ENCODE measurements at regions not wholly inside any gene's neighbourhood (a gene's known extent, or its start where the extent isn't known, plus 50 kb on each side); places are given as distances from the start of the nearest gene placed in this dataset.
"Not testable (repeated sequence)": the region's sequence is repeated elsewhere in the genome, so short reads cannot be mapped to it uniquely, and the experiment has no call there.

- no peak for DNase-seq (ENCODE audit: low read depth)
Measured at GRCh38 chr7:130849604-130850003, 115.6 kb upstream of the KLF14 start.

DNA sequence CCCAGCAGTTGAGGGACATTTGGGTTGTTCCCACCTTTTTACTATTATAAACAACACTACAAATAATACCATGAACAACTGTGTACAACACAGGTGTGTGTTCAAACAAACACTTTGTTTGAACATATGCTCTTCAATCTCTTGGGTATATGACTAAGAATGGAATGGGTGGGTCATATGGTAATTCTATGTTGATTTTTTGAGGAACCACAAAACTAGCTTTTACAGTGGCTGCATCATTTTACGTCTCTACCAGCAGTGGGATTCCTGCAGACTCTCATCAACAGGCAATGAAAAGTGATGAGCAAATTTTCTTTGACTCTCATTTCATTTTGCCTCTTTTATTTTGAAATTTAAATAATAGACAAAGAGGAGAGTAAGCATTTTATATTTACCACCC is 116.9 kb upstream of the KLF14 start:
- no peak for DNase-seq (ENCODE audit: low read depth)

- DNase-seq (ENCODE audit: low read depth) = no peak
Measured at GRCh38 chr7:130852867-130853266, 118.9 kb upstream of the KLF14 start.

- DNase-seq (ENCODE audit: low read depth) = peak; percentile 81
Measured at GRCh38 chr7:130853503-130854279, 119.7 kb upstream of the KLF14 start.

- no peak for DNase-seq (ENCODE audit: low read depth)
Measured at GRCh38 chr7:130854481-130854880, 120.5 kb upstream of the KLF14 start.

- no peak for DNase-seq (ENCODE audit: low read depth)
Measured at GRCh38 chr7:130856866-130857265, 122.9 kb upstream of the KLF14 start.

- DNase-seq (ENCODE audit: low read depth) = not testable (repeated sequence)
Measured at GRCh38 chr7:130860832-130861231, 126.8 kb upstream of the KLF14 start.

DNA sequence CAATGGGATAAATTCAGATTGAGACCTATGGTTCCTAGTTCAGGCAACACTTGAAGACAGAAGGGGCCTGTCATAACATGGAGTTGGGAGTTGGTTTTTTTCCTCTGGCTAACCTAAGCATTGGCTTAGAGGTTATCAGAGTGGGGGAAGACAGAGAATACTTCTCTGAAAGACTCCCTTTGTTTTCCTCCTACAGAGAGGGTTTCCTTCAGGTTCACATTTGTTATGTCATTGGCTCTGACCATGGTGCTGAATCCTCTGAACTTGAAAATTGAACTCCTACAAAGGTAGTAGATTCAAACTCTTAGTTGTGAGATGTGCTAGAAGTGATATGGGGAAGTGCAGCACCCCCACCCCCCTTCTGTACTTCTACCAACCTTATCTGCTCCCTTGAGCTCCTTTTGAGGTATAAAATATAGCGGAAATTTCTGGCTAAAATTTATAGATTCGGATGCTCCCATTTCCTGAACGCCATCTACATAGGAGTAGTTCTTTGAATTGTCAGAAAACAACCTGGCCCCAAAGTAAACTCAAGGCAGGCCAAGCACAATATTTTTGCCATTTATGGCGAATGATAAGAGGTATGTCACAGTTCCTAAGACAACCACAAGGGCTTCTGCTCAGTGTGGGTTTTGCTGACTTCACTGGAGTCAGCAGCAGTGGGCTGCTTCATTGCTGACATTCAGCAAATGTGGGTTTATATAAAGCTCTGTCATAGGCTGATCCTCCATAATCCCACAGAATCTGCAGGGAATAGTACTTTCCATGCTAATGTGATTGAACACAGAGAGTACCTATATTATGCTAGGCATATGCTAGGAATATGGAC is 131.6 kb upstream of the KLF14 start:
- DNase-seq (ENCODE audit: low read depth) = no peak

DNA sequence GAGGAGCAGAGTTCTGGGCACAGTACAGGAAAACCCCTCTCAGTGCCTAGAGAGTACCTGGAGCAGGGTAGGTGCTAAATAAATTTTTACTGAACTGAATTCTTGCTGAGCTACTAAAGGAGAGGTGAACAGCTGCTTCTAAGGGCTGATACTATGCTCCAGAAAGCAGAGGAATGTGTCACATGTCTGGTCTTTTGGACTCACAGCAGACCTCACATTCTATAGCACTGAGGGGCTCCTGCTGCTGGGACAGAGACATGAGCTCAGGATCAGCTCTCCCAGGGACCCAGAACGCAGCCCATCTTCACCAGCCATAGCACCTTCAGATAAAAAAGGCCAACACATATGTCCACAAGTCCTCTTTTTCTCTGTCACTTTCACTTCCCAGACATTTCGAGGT is 133.0 kb upstream of the KLF14 start:
- DNase-seq (ENCODE audit: low read depth) = no peak

DNA sequence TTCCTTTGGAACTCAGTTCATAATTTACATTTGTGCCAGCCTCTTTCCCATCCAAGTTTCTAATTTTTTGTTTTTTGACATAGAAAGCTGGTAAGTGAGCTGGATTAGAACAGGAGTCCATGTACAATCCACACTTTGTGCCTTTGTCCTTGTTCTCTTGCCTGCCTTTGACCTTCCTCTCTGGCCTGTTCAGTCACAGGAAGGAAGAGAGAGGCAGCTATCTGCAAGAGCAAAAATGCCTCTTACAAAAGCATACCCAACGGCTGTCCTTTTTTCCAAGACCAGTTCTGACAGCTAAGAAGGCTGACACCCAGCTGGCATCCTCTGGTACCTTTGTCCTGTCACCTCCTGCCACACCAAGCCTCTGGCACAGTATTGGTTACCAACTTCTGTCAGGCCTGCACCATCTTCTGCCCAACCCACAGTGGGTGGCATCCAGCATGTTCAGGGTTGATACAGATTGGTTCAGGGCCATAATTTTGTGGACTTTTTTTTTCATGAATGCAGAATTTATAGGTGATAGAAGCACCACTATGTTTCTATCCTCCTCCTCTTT is 133.7 kb upstream of the KLF14 start:
- DNase-seq (ENCODE audit: low read depth) = no peak

DNA sequence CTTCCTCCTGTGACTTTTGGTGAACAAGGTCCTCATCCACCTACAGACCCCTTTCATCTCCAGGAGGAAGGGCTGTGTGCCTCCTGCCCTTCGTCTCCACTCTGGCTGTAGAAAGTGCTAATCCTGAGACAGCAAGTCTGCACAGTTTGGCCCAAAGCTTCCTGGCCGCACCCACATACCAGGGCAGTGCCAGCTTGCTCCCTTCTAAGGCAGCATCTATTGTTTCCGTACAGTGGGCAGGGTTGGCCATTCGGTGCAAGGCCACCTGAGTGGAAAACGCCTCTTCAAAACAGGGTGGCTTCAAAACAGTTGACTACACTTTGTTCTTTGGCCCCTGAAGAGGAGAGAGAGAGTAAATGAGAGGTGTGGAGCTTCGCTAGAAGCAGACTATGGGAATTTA is 134.1 kb upstream of the KLF14 start:
- no peak for DNase-seq (ENCODE audit: low read depth)

DNA sequence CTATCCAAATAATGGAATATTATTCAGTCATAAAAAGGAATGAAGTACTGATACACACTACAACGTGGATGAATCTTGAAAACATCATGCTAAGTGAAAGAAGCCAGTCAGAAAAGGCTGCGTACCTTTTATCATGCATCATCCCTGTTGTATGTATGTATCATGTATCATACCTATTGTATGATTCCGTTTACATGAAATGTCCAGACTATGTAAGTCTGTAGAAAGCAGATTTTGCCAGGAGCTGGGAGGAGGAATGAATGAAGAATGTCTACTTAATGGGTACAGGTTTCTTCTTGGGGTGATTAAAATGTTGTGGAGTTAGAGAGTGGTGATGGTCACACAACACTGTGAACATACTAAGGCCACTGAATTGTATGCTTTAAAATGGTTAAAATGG is 135.9 kb upstream of the KLF14 start:
- no peak for DNase-seq (ENCODE audit: low read depth)

- DNase-seq (ENCODE audit: low read depth) = no peak
Measured at GRCh38 chr7:130872341-130872740, 138.3 kb upstream of the KLF14 start.

GRCh38 chr7:130872756-130873448 is 138.9 kb upstream of the KLF14 start:
- DNase-seq (ENCODE audit: low read depth) = no peak

DNA sequence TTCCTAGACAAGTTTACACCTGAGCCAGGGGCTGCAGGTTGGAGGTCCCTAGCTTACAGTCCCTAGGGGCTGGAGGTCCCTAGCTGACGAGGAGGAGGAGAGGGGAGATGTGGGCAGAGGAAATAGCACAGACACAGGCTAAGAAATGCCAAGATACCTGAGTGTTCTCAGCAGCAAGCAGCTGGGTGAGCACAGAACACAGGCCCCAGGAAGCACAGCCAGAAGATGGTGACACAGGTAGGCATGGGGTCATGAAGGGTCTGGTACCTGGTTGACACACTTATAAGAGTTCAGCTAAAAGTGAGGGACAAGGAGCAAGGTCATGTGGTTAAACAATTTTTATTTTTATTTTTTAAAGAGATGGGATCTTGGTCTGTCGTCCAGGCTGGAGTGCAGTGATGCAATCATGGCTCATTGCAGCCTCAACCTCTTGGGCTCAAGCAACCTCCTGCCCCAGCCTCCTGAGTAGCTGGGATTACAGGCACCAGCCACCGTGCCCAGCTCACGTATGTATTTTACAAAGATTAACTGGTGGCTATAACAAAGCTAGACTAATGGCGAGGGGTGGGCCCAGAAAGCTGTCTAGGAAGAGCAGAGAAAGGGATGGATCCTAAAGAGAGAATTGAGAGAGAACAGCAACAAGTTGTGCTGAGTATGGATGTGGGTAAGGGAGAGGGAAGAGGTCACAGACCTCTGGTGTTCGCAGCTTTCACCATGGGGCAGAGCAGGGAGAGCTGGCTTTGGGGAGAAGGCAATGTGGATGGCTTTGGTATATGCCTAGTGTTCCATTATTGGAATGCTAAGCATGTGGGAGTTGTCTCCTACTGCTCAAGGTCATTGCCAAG is 140.3 kb upstream of the KLF14 start:
- no peak for DNase-seq (ENCODE audit: low read depth)

GRCh38 chr7:130875265-130875741 is 141.3 kb upstream of the KLF14 start:
- no peak for DNase-seq (ENCODE audit: low read depth)

DNA sequence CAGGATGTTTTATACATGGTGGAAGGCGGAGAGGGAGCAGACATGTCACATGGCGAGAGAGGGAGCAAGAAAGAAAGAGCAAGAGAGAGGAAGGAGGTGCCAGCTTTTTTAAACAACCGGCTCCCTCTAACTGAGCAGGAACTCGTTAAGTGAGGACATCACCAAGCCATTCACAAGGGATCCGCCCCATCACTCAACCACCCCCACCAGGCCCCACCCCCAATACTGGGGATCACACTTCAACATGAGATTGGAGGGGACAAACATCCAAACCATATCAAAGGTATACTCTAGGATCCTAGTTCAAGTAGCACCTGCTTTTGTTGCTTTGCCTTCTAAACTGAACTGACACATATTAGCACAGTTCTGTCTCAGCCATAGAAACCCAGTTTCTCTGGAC is 141.9 kb upstream of the KLF14 start:
- no peak for DNase-seq (ENCODE audit: low read depth)

DNA sequence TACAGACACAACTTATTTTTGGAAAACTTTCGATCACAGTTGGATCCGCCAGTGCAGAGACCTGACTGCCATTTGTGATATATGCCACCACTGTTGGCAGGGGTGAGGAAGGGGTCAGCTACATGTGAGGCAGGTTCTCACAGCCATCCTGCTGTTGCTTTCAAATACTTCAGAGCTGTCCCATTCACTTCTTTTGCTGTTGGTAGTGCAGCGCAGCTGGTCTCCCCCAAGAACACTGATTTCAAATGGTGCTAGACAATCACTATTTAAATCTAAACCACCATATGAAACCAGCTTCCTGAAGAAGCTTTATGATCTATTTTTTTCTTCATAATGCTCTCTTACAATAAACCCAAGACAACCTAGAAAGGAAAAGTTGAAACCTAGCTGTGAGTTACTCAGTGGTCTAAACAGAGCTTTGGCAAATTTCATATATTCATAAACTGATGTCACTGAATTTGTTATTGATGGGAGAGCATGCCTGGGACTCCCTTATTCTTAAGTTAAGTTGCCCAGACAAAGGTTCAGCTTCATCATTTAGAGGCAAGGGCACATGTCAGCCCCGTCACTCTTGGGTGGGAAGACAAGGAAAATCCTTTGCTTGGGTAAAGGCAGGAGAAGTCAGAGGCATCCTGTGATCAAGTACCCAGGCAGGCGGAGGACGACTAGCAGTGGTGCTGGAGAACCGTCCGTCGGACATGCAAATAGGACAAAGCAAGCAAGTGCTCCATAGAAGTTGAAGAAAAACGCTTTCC is 143.4 kb upstream of the KLF14 start:
- no peak for DNase-seq (ENCODE audit: low read depth)

GRCh38 chr7:130877991-130878305 is 143.9 kb upstream of the KLF14 start:
- no peak for DNase-seq (ENCODE audit: low read depth)

DNA sequence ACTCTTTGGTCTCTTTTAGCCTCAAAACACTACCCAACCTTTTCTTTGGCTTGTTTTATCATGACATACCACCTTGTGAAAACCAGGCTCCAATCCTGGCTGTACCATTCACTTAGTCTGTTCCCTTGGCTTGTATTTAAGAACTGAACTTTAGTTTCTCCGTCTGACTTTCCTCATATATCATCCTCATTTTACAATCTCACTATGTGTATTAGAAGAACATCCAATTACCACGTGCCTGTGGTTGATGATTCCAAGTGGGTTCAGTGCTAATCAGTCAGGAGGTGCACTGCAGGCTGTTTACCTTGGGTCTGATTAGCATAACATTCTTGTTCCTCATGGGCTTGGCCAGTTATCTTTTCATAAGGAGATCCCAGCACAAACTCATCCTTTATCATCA is 144.8 kb upstream of the KLF14 start:
- no peak for DNase-seq (ENCODE audit: low read depth)

GRCh38 chr7:130879191-130879590 is 145.2 kb upstream of the KLF14 start:
- no peak for DNase-seq (ENCODE audit: low read depth)
